ENCODE measurements at regions not wholly inside any gene's neighbourhood (a gene's known extent, or its start where the extent isn't known, plus 50 kb on each side); places are given as distances from the start of the nearest gene placed in this dataset.

DNA sequence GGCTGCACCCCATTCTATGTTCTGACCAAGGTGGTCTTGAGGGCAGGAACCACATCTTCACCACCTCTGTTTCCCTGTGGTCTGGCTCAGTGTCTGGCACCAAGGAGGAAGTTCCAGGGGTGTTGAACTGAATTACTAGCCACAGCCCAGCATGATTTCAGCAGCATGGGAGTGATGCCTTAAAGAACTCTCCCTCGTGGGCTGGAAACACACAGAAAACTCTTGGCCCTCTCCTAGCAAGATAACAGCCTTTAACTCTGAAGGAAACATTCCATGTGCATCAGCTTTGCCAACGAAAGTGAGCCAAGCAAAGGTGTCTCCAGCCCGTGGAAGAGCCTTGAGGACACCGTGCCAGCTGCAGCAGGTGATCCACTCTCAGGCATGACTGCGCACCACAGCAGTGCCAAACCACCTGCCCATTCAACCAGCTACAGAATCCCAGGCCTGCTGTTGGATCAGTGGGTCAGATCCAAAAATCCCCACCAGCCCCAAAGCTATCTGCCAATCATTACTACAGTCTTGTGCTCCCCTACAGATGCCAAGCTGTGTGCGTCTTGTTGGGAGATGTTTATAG is 124.8 kb downstream of the TTC32 start:
- DNase-seq, result no peak

DNA sequence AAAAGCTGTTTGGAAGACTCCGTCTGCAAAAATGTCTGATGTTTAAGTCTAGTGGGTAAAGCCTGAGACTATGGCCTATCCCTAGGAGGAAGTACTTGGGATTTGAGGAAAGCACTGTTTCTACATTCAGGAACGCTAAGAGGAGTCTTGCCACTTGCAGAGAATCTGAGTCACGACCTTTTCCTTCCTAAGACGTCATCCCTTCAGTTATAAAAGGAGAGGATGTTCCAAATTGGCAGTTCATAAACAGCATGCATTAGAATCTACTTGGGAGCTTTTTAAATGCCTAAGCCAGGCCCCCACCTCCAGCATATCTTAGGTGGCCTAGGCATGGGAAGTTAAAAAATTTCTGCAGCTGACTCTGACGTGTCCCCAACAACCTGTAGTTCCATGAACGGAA is 125.9 kb downstream of the TTC32 start:
- DNase-seq, result no peak

DNA sequence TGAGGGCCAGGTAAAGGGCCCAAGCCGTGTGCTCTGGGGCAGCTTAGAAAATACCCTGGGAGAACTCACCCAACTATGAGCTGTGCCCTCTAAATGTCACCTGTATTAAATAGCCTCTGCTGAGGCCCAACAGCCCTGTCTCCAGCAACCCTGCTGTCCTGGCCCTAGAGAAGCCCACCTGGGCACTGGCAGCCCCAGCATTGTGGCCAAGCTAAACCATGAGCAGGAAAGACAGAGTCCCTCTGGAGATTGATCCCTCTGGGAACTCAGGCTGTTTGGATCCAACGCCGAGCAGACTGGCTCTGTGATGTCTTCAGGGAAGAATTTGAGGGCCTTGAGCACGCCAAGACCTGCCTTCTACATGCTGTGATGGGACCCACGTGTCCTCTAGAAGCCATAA is 126.5 kb downstream of the TTC32 start:
- no peak for DNase-seq

DNA sequence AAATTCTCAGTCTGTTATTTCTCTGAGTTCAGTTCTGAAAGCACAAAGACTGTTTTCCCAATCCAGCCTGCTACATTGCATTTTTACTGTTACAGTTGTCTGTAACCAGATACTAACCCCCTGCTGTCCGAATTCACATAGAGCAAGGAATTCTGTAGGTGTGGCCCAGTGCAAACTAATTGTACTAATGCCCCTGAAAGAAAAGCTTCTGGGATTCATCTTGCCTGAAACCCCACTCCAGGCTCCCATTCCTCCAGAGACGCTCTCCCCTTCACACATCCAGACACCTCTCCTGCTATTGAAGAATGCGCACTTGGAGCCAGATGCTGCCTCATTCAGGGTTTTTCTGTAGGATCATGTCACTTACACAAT is 127.0 kb downstream of the TTC32 start:
- no peak for DNase-seq

DNA sequence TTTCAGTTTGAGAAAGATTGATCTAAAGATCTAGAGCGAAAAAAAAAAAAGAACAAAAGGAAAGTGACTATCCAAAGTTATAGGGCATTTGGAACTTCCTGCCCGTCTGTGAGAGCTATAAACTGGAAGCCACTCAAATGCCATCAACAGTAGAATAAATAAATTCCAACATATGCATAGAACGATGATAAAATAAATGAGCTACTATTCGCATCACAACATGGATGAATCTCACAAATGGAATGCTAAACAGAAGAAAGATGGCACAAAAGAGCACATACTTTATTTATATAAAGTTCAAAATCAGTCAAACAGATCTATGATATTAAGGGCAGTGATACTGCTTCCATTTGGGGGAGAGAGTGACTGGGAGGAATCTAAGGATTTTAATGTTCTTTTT is 128.8 kb downstream of the TTC32 start:
- no peak for DNase-seq

DNA sequence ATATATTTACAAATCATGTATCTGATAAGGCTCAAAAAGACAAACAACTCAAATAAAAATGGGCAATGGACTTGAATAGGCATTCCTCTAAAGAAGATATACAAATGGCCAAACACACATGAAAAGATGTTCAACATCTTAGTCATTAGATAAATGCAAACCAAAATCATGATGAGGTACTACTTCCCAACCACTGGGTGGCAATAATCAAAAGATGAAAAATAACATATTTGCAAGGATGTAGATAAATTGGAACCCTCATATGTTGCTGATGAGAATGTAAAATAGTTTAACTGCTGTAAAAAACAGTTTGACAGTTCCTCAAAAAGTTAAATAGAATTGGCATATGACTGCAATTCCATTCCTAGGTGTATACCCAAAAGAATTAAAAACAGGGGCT is 132.3 kb downstream of the TTC32 start:
- no peak for DNase-seq

DNA sequence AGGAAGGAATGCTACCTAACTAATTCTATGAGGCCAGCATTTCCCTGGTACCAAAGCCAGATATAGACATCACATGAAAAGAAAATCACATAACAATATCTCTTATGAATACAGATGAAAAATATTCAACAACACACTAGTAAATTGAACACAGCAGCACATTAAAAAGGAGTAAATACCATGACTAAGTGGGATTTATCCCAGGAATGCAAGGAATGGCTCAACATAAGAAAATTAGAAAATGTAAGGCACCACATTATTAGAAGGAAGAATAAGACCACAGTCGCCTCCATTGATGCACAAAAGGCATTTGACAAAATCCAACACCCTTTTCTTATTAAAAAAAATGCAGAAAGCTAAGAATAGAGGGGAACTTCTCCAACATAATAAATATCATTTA is 133.9 kb downstream of the TTC32 start:
- DNase-seq, result no peak

DNA sequence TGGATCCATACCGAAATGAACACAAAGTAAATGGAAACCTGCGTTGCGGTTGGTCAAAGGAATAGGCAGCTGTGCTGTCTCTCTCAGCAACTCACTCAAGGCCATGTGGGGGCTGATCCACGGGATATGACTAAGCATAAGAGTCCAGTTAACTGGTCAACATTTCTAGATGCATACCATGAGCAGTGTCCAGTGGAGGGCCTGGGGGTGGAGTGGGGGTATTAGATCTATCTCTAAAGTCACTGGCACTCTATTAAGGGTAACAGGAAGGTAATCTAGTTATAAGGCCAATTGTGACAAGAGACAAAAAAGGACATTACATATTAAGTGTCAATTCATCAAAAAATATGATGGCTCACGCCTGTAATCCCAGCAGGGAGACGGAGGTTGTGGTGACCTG is 136.8 kb downstream of the TTC32 start:
- no peak for DNase-seq

DNA sequence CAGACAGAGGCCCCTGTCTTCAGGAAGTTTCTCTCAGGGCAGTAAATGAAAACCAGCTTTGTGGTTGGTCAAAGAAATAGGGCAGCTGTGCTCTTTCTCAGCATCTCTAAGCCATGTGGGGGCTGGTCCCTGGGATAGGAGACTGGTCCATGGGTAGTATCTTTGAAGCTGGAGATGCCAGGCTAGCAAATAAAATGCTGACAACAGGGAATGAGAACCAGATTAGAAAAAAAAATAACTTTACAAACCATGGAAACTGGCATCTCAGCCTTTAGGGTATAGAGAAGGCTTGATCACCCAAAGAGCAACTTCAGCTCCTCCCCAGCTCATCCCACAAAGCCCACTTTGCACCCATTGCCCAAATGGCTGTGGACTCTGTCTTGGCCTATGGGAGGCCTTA is 138.1 kb downstream of the TTC32 start:
- DNase-seq, result no peak

DNA sequence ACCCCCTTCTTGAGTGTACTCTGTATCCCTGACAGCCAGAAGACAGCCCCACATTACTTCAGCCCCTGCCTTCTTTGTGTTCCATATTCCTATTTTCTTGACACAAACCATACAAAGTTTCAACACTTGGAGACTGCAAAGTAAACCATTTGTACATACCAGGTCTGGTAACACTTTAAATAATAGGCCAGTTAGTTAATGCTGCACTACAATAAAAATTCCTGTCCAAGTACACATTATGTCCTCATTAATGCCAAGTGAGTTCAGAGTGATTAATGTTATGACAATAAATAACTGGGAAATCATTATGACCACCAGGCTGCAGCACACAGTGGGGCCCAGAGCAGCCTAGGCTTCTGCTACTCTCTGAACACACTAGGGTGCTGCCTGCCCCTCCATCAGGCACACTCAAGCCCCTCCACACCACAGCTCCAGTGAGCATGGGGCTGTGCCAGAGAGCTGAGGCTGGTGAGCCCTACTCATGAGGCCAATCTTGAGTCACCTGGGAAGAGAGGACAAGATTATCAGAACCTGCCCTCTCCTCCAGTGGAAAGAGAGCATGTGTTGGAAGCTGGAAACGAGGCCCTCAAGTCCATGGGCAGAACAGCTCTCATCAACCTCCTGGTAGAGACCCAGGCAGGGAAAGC is 138.7 kb downstream of the TTC32 start:
- DNase-seq, result no peak

DNA sequence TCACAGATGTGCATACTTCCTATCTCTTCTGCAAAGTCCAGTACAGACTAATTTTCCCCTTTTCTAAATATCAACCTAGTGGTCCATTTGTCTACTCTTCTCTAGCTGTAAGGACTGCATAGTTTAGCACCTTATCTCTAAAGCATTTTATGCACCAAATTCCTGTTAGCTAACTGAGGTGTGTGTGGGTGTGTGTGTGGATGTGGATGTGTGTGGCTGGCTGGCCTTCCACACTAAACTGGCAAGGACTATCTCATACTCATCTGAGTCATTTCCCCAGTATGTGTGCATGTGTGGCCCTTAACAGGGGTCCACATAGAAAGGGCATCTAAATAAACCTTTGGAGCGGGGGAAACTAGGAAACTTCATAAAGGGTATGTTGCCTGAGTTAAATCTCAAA is 139.6 kb downstream of the TTC32 start:
- no peak for DNase-seq

DNA sequence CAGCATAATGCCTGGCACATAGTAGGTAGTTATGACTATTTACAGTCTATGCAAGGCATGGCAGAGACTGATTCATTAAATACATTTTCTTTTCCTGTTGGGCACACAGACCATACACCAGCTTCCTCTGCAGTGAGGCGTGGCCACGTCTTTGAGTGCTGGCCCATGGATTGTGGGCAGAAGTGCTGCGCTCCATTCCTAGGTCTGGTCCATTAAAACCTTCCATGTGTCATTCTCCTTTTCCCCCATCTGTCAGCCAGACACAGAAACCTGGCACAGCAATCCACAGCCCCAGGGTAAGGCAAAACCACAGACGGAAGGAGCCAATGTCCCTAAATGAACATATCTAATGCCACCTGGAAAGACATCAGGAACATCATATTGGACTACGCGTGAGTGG is 141.9 kb downstream of the TTC32 start:
- DNase-seq, result no peak

DNA sequence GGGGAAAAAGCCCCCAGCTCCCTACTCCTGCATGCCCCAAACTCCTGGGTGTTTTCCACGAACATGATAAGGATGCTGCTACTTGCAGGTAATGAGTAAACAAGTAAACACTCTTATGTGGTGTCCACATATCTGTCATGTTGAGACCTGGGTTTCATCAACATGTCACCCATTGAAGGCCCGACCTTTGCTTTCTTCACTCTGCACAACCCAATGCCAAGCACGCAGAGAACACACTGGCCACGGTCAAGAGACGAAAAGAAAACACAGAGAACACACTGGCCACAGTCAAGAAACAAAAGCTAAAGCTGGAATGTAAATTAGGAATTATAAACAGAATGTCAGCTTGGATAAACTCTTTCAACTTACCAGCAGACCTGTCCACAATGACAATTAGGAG is 143.1 kb downstream of the TTC32 start:
- no peak for DNase-seq

DNA sequence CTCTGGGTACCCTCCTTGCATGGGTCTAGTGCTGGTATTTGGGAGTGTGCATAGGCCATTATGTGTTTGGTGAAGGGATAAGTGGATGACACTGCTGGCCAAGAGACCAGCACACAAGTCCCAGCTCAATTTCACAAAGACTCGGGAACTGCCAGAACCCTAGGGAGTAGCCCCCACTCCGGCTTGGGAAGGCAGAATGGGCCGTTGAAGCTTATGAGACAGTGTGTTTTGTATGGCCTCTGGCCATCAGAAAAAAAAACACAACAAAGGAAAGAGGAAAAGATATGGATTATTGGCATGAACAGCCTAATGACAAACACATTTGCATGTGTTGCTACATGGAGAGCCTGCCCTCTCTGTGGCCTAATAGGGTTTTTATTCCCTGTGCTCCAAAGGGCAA is 144.2 kb downstream of the TTC32 start:
- no peak for DNase-seq

DNA sequence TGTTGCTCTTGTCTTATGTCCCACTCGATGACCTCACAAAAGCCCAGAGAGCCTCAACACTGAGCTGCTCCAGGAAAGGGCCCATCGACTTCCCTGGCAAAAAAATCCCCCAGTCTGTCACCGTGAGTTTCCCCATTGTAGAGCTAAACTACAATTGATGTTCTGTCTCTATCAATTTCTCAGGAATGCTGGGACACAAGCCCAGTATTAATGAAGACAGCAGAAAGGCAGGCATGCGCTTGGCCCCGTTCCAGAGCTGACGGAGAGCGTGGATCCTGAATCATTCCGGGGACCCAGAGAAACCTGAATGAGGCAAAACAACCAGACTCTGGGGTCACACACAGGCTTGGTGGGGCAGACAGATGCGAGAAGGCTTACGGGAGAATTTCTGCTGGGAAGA is 146.9 kb downstream of the TTC32 start:
- DNase-seq, result no peak

DNA sequence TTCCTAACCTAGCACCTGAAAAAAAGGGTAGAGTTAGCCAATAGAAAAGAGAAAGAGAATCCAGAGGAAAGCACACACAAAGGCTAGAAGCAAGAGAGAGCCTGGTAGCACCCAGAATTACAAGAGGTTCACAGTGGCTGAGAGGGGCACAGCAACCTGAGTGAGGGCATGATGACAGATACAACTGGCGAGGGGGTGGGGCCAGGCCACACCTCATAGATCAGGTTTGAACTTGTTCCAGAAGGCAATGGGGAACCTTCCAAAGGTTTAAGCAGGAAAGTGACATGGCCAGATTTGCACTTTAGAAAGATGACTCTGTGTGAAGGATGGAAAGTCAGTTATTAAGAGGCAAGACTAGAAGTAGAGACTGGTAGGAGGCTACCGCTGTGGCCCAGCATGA is 148.0 kb downstream of the TTC32 start:
- DNase-seq, result no peak

DNA sequence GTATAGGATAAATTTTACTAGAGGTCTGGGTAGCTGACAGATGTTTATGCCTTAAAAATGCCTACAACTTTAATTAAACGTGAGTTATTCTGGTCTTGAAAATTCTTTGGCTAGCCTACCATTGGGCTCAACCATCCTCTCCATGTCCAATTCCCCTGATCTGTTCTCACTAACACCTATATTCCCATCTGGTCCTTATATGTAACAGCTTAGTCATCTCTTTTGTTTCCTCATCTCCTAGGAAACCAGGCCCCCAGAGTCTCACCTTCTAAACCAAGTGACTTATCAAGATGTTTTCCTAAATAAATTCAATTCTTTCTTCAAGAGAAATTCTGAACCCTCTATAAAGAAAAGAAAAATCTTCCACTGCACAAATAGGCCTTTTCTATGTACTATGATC is 148.5 kb downstream of the TTC32 start:
- DNase-seq, result no peak

DNA sequence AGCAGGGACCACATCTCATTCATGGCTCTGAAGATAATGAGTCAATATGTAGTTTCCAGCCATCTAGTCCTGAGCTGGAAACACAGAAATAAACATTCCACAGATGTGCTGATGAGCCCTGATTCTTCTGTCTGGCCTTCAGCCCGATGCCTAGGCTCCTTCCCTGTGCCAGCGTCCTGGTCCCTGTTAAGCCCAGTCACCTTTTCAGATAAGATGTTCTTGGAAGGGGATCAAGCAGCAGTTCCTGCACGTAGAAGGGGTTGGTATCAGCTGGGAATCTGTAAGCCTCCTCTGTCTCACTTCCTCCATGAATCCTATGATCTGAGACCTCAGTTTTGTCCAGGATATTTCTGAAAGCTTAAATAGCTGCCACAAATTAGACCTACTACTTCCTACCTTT is 149.3 kb downstream of the TTC32 start:
- DNase-seq, result no peak

DNA sequence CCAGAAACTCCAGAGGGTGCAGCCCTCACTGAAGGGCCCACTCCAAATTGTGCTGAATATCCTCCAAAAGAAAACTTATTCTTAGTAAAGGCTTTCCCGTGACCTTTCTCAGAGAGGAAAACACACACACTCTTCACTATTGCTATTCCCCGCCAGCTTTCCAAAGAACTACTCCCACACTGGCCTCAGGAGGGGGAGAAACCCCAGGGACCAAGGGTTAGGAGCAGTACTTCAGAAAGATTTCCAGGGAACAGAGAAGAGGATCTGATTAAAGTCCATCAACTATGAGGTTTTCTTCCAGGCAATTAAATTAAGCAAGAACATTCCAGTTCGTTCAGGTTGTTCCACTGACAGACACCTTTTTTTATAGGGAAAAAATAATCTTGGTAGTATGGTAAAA is 150.2 kb downstream of the TTC32 start:
- no peak for DNase-seq

DNA sequence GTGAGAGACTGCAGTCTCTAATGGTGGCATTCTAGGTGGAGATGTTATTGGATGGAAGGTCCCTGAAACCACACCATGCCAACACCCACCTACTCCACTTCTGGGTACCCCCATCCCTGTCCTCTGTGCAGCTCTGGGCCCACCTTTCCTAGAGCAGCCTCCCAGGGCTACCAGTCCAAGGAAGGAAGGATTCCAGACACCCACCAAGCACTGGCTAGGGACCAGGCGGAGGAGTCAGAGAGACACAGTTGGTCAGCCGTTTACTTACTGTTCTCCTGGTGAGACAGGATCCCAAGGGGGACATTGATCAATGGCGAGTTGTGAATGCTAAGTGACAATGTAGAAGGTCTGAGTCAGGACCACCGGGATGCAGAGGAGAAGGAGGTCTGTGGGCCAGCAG is 151.6 kb downstream of the TTC32 start:
- DNase-seq, result no peak

DNA sequence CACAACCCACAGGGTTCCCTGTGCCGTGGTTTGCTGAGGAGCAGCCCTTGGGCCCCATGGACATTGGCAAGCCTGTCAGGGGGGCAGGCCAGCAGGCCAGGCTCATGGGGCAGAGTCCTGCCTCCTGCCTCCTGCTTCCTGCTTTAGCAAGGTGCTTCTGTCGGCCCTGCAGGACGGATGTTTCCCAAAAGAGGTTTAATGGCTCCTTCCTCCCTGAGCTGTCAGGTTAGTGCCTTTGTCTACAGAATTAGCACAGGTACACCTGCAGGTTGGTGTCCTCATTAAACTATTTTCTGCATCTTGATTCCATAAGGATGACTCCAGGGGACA is 152.3 kb downstream of the TTC32 start:
- no peak for DNase-seq

DNA sequence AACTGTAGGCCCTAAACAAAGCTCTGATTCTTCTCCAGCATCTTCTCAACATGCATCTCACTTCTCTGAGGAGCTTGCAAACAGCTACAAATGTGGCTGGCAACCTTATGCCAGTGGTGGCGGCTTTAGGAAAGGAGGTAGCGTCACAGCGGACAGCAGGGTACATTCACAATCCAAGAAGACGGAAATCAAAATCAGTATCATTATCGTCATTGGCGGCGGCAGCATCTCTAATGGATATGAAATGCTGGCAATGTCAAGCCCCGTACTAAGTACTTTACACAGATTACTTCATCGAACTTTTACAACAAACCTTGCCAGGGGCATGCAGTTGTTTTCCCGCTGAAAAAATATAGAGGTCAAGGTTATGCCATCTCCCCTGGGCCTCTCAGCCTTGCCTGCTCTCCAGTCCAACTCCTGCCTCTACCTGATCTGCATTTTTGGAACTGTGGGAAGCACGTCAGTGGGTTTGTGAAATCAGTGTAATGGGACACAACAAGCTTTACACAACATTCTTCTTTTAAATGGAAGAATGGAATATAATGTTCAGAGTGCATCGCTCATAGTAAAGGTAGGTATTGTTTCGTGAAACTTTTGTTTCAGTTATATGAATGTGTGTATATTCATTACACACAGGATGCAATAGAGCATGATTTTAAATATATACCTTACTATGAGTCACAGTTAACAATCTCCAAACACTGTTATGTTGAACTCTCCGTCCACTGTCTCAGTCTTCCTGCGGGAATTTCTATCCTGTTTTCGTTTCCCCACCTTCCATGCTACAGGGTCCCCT is 152.9 kb downstream of the TTC32 start:
- no peak for DNase-seq

DNA sequence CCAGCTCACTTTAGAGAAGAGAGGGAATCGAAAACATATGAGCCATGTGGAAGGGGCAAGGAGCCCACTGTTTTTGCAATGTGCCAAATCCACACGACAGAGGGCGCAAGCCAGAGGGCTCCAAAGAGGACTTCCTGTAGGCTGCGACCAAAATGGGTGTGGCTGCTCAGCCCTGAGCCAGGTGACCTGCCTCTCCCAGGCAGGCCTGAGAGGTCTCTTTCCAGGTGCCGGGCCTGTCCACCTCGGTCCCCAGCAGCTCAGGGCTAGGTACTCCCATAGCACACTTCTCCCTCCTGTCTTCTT is 153.8 kb downstream of the TTC32 start:
- no peak for DNase-seq

DNA sequence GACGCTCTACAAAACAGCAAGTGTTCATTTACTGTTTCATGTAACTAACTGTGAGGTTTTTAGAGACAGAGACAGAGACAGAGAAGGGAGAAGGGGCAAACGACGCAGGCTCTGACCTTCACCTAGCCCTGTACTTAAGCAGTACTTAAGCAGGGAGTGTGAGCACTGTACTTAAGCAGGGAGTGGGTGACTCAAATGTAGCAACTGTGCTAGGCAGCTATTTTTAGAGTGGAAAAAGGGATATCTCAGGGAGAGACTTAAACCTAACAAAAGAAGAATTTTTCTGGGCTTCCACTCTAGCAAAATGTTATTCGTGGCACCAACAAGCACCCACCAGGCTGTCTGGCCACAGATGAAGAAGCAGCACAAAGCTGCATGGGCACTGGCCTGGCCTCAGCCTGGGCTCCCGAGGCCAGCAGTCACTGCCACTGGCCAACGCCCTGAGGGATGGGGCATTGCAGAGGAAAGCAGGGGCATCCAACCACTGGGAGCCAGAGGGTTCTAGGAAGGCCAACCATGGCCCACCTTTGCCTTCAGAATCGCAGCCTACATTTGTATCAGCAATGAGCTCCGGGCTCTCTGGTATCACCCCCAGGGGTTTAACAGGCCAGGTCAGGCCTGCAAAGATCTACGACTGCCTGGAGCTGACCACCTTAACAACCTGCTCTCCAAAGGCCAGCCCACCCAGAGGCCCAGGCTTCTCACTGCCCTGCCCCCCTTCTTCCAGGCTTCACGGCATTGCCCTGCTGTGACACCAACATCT is 154.3 kb downstream of the TTC32 start:
- DNase-seq, result no peak
